ENCODE measurements at regions not wholly inside any gene's neighbourhood (a gene's known extent, or its start where the extent isn't known, plus 50 kb on each side); places are given as distances from the start of the nearest gene placed in this dataset.
"Not testable (repeated sequence)": the region's sequence is repeated elsewhere in the genome, so short reads cannot be mapped to it uniquely, and the experiment has no call there.

- 94% methylated on average over 5 of the region's 5 CpGs for WGBS
- H3K4me1 ChIP-seq (ENCODE audit: control insufficient read depth in 2 of 2, insufficient read depth in 2 of 2, low read length in 2 of 2), result no peaks in the 10 kb centered on the region
- H3K4me3 ChIP-seq (ENCODE audit: low read length in 2 of 2), result no peak overlapping the region
- no peak for DNase-seq (ENCODE audit: low read depth in 6 of 9, low spot score in 9 of 9)
- H3K9me3 ChIP-seq (ENCODE audit: control insufficient read depth in 2 of 2, insufficient read depth in 1 of 2, low read length in 1 of 2), result no peaks in the 10 kb centered on the region
- no peak overlapping the region for H3K27ac ChIP-seq (ENCODE audit: low read depth in 1 of 2, low read length in 1 of 2)
- no peaks in the 10 kb centered on the region for H3K27me3 ChIP-seq (ENCODE audit: control insufficient read depth in 2 of 2, insufficient read depth in 1 of 2, low read length in 1 of 2)
- H3K36me3 ChIP-seq (ENCODE audit: control insufficient read depth in 2 of 2, insufficient read depth in 2 of 2, low read length in 1 of 2), result no peaks in the 10 kb centered on the region
Measured at GRCh38 chr17:20721171-20721570, 141.6 kb downstream of the CDRT15L2 start.

- not testable (repeated sequence) for H3K27ac ChIP-seq (ENCODE audit: low read depth in 1 of 2, low read length in 1 of 2); H3K27me3 ChIP-seq (ENCODE audit: control insufficient read depth in 2 of 2, insufficient read depth in 1 of 2, low read length in 1 of 2); H3K4me1 ChIP-seq (ENCODE audit: control insufficient read depth in 2 of 2, insufficient read depth in 2 of 2, low read length in 2 of 2); H3K36me3 ChIP-seq (ENCODE audit: control insufficient read depth in 2 of 2, insufficient read depth in 2 of 2, low read length in 1 of 2); H3K9me3 ChIP-seq (ENCODE audit: control insufficient read depth in 2 of 2, insufficient read depth in 1 of 2, low read length in 1 of 2); DNase-seq (ENCODE audit: low read depth in 6 of 9, low spot score in 9 of 9); H3K4me3 ChIP-seq (ENCODE audit: low read length in 2 of 2)
- 96% methylated on average over 1 of the region's 1 CpG for WGBS
Measured at GRCh38 chr17:20724391-20724790, 144.9 kb downstream of the CDRT15L2 start.

DNA sequence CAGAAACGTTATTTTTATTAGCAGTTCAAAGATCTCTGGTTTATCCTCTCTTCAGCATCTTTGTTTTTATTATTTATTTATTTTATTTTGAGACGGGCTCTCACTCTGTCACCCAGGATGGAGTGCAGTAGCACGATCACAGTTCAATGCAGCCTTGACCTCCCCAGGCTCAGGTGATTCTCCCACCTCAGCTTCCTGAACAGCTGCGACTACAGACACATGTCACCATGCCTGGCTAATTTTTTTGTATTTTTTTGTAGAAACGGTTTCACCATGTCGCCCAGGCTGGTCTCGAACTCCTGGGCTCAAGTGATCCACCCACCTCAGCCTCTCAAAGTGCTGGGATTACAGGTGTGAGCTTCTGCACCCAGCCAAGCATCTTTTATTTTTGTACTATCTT lies 147.7 kb downstream of the CDRT15L2 start:
- WGBS, result 77% methylated on average over 7 of the region's 7 CpGs
- not testable (repeated sequence) for DNase-seq (ENCODE audit: low read depth in 6 of 9, low spot score in 9 of 9); H3K9me3 ChIP-seq (ENCODE audit: control insufficient read depth in 2 of 2, insufficient read depth in 1 of 2, low read length in 1 of 2); H3K4me3 ChIP-seq (ENCODE audit: low read length in 2 of 2); H3K36me3 ChIP-seq (ENCODE audit: control insufficient read depth in 2 of 2, insufficient read depth in 2 of 2, low read length in 1 of 2); H3K27me3 ChIP-seq (ENCODE audit: control insufficient read depth in 2 of 2, insufficient read depth in 1 of 2, low read length in 1 of 2); H3K27ac ChIP-seq (ENCODE audit: low read depth in 1 of 2, low read length in 1 of 2); H3K4me1 ChIP-seq (ENCODE audit: control insufficient read depth in 2 of 2, insufficient read depth in 2 of 2, low read length in 2 of 2)

DNA sequence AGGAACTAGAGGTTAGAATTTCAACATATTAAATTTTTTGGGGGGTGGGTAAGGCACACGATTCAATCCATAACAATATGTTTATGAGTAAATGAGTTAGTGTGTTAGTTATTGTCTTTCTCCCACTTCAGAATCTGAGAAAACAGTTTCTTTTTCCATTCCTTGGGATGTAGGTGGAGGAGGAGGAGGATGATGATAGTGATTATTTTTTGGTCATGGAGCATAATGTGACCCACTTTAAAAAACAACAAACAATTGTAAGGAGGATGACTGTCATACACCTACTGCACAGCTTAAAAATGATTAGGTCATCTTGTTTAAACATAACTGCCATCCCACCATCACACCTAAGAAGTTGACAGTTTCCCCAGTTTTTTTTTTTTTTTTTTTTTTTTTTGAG lies 148.7 kb downstream of the CDRT15L2 start:
- WGBS, result 95% methylated on average over 1 of the region's 1 CpG
- Histone ChIP-seq H3K4me1 (ENCODE audit: control insufficient read depth in 2 of 2, insufficient read depth in 2 of 2, low read length in 2 of 2) (no peaks in the 10 kb centered on the region), H3K36me3 (ENCODE audit: control insufficient read depth in 2 of 2, insufficient read depth in 2 of 2, low read length in 1 of 2) (no peaks in the 10 kb centered on the region), H3K9me3 (ENCODE audit: control insufficient read depth in 2 of 2, insufficient read depth in 1 of 2, low read length in 1 of 2) (no peaks in the 10 kb centered on the region), H3K27me3 (ENCODE audit: control insufficient read depth in 2 of 2, insufficient read depth in 1 of 2, low read length in 1 of 2) (no peaks in the 10 kb centered on the region), H3K4me3 (ENCODE audit: low read length in 2 of 2) (no peak overlapping the region), H3K27ac (ENCODE audit: low read depth in 1 of 2, low read length in 1 of 2) (no peak overlapping the region)
- DNase-seq (ENCODE audit: low read depth in 6 of 9, low spot score in 9 of 9), result no peak

DNA sequence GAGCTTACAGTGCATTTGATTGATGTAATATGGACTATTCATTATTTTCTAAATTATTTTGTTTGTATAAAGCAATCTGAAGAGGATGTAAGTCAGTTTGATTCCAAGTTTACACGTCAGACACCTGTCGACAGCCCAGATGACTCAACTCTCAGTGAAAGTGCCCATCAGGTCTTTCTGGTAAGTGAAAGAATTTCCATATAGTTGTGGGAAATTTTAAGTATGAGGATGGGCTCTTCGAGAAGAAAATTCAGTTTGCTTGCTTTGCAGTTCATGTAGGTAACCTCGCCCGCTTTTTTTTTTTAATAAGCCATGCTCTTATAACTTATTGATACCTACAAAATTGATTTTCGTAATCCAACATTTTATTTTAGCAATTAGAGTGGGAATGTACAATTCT lies 151.6 kb downstream of the CDRT15L2 start:
- 97% methylated on average over 6 of the region's 6 CpGs for WGBS
- not testable (repeated sequence) for H3K27ac ChIP-seq (ENCODE audit: low read depth in 1 of 2, low read length in 1 of 2); H3K4me3 ChIP-seq (ENCODE audit: low read length in 2 of 2); DNase-seq (ENCODE audit: low read depth in 6 of 9, low spot score in 9 of 9); H3K4me1 ChIP-seq (ENCODE audit: control insufficient read depth in 2 of 2, insufficient read depth in 2 of 2, low read length in 2 of 2); H3K36me3 ChIP-seq (ENCODE audit: control insufficient read depth in 2 of 2, insufficient read depth in 2 of 2, low read length in 1 of 2); H3K27me3 ChIP-seq (ENCODE audit: control insufficient read depth in 2 of 2, insufficient read depth in 1 of 2, low read length in 1 of 2); H3K9me3 ChIP-seq (ENCODE audit: control insufficient read depth in 2 of 2, insufficient read depth in 1 of 2, low read length in 1 of 2)

- Histone ChIP-seq H3K36me3 (ENCODE audit: control insufficient read depth in 2 of 2, insufficient read depth in 2 of 2, low read length in 1 of 2) (no peaks in the 10 kb centered on the region), H3K27me3 (ENCODE audit: control insufficient read depth in 2 of 2, insufficient read depth in 1 of 2, low read length in 1 of 2) (no peaks in the 10 kb centered on the region), H3K9me3 (ENCODE audit: control insufficient read depth in 2 of 2, insufficient read depth in 1 of 2, low read length in 1 of 2) (no peaks in the 10 kb centered on the region), H3K4me3 (ENCODE audit: low read length in 2 of 2) (no peak overlapping the region), H3K27ac (ENCODE audit: low read depth in 1 of 2, low read length in 1 of 2) (no peak overlapping the region), H3K4me1 (ENCODE audit: control insufficient read depth in 2 of 2, insufficient read depth in 2 of 2, low read length in 2 of 2) (no peaks in the 10 kb centered on the region)
- DNase-seq (ENCODE audit: low read depth in 6 of 9, low spot score in 9 of 9), result no peak
- WGBS, result 89% methylated on average over 13 of the region's 13 CpGs
Measured at GRCh38 chr17:20733923-20734322, 154.4 kb downstream of the CDRT15L2 start.

DNA sequence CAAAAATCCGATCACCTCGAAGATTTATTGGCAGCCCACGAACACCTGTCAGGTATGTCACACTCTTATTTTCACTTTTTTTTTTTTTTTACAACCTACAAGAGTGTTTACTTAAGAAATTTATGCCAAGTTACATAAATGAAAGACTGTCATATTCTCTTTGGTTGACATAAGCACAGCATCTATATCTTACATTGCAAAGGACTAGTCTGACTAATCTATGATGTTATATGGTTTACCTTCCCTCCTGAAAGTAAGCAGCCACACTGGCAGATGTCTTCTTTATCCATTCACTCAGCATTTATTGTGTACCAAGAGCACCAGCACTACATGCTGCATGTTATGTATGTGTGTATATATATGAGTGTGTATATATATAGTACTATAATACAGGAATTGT lies 156.3 kb downstream of the CDRT15L2 start:
- Histone ChIP-seq H3K4me1 (ENCODE audit: control insufficient read depth in 2 of 2, insufficient read depth in 2 of 2, low read length in 2 of 2) (no peaks in the 10 kb centered on the region), H3K36me3 (ENCODE audit: control insufficient read depth in 2 of 2, insufficient read depth in 2 of 2, low read length in 1 of 2) (no peaks in the 10 kb centered on the region), H3K4me3 (ENCODE audit: low read length in 2 of 2) (no peak overlapping the region), H3K27ac (ENCODE audit: low read depth in 1 of 2, low read length in 1 of 2) (no peak overlapping the region), H3K9me3 (ENCODE audit: control insufficient read depth in 2 of 2, insufficient read depth in 1 of 2, low read length in 1 of 2) (no peaks in the 10 kb centered on the region), H3K27me3 (ENCODE audit: control insufficient read depth in 2 of 2, insufficient read depth in 1 of 2, low read length in 1 of 2) (no peaks in the 10 kb centered on the region)
- no peak for DNase-seq (ENCODE audit: low read depth in 6 of 9, low spot score in 9 of 9)
- WGBS, result 93% methylated on average over 3 of the region's 3 CpGs

GRCh38 chr17:20737636-20738035 lies 158.1 kb downstream of the CDRT15L2 start:
- not testable (repeated sequence) for H3K36me3 ChIP-seq (ENCODE audit: control insufficient read depth in 2 of 2, insufficient read depth in 2 of 2, low read length in 1 of 2); H3K4me1 ChIP-seq (ENCODE audit: control insufficient read depth in 2 of 2, insufficient read depth in 2 of 2, low read length in 2 of 2); H3K27ac ChIP-seq (ENCODE audit: low read depth in 1 of 2, low read length in 1 of 2); DNase-seq (ENCODE audit: low read depth in 6 of 9, low spot score in 9 of 9); H3K4me3 ChIP-seq (ENCODE audit: low read length in 2 of 2); H3K27me3 ChIP-seq (ENCODE audit: control insufficient read depth in 2 of 2, insufficient read depth in 1 of 2, low read length in 1 of 2); H3K9me3 ChIP-seq (ENCODE audit: control insufficient read depth in 2 of 2, insufficient read depth in 1 of 2, low read length in 1 of 2)
- 85% methylated on average over 7 of the region's 7 CpGs for WGBS

GRCh38 chr17:20771104-20771503 lies 191.6 kb downstream of the CDRT15L2 start:
- Histone ChIP-seq H3K27ac (ENCODE audit: low read depth in 1 of 2, low read length in 1 of 2) (no peak overlapping the region), H3K4me3 (ENCODE audit: low read length in 2 of 2) (no peak overlapping the region), H3K36me3 (ENCODE audit: control insufficient read depth in 2 of 2, insufficient read depth in 2 of 2, low read length in 1 of 2) (no peaks in the 10 kb centered on the region), H3K9me3 (ENCODE audit: control insufficient read depth in 2 of 2, insufficient read depth in 1 of 2, low read length in 1 of 2) (no peaks in the 10 kb centered on the region), H3K27me3 (ENCODE audit: control insufficient read depth in 2 of 2, insufficient read depth in 1 of 2, low read length in 1 of 2) (no peaks in the 10 kb centered on the region), H3K4me1 (ENCODE audit: control insufficient read depth in 2 of 2, insufficient read depth in 2 of 2, low read length in 2 of 2) (no peaks in the 10 kb centered on the region)
- WGBS, result 98% methylated on average over 8 of the region's 8 CpGs
- DNase-seq (ENCODE audit: low read depth in 6 of 9, low spot score in 9 of 9), result no peak

GRCh38 chr17:20774472-20775135 lies 195.1 kb downstream of the CDRT15L2 start:
- Histone ChIP-seq H3K4me3 (ENCODE audit: low read length in 2 of 2) (no peak overlapping the region), H3K27ac (ENCODE audit: low read depth in 1 of 2, low read length in 1 of 2) (no peak overlapping the region), H3K9me3 (ENCODE audit: control insufficient read depth in 2 of 2, insufficient read depth in 1 of 2, low read length in 1 of 2) (no peaks in the 10 kb centered on the region), H3K36me3 (ENCODE audit: control insufficient read depth in 2 of 2, insufficient read depth in 2 of 2, low read length in 1 of 2) (no peaks in the 10 kb centered on the region), H3K27me3 (ENCODE audit: control insufficient read depth in 2 of 2, insufficient read depth in 1 of 2, low read length in 1 of 2) (no peaks in the 10 kb centered on the region), H3K4me1 (ENCODE audit: control insufficient read depth in 2 of 2, insufficient read depth in 2 of 2, low read length in 2 of 2) (no peaks in the 10 kb centered on the region)
- 96% methylated on average over 4 of the region's 4 CpGs for WGBS
- no peak for DNase-seq (ENCODE audit: low read depth in 6 of 9, low spot score in 9 of 9)

Measured in thymus (tissue), 11 donors.